Caco-2 (cell line): ENCODE measurements at regions not wholly inside any gene's neighbourhood (a gene's known extent, or its start where the extent isn't known, plus 50 kb on each side); places are given as distances from the start of the nearest gene placed in this dataset.

Experiments used
- BruUV-seq: library from RNA; stranded (reverse); fragments of 400-500 nt; replicated peaks from 2 replicates; lab custom pipeline; 2021; lab: Mats Ljungman, UMichigan
- CTCF ChIA-PET: fragments of 300-600 bp; sonication (Branson Sonifier 250); formaldehyde crosslinking; loops from one replicate; lab custom pipeline; 2022; ENCODE audit warnings: antibody characterized with exemption; lab: Charles Lee
- POLR2A ChIA-PET: fragments of 300-600 bp; sonication (Branson Sonifier 250); formaldehyde crosslinking; loops from one replicate; lab custom pipeline; 2022; ENCODE audit warnings: antibody characterized with exemption; lab: Charles Lee
- DNase-seq, 2 experiments: peaks; one replicate each; pipeline versions ENCODE4 v3.0.0 to v3.0.0-alpha.2; 2020 to 2022
- H3K27me3 ChIP-seq: replicated peaks from 2 replicates; pipeline ENCODE4 v1.6.0; 2011; ENCODE audit warnings: low read length; ENCODE audit not compliant: control insufficient read depth, insufficient read depth
- H3K36me3 ChIP-seq: 2 replicates; pipeline ENCODE4 v1.5.1; 2011; ENCODE audit warnings: low read length; ENCODE audit not compliant: control insufficient read depth, insufficient read depth
- H3K4me1 ChIP-seq: fragments of 250-450 bp; sonication (Bioruptor Pico); 2 replicates; pipeline ENCODE4 v1.5.1; 2020; ENCODE audit warnings: mild to moderate bottlenecking
- H3K4me3 ChIP-seq: 2 replicates; pipeline ENCODE4 v1.5.1; 2011; ENCODE audit warnings: low read depth, mild to moderate bottlenecking, control low read depth, low read length
- H3K9me3 ChIP-seq: fragments of 250-450 bp; sonication (Bioruptor Pico); 2 replicates; pipeline ENCODE4 v1.5.1; 2020; ENCODE audit warnings: mild to moderate bottlenecking, moderate library complexity
- H3K27ac Mint-ChIP-seq: one replicate; pipeline ENCODE4 v1.8.0; 2022; ENCODE audit warnings: mixed read lengths; ENCODE audit not compliant: unreplicated experiment
- H3K27me3 Mint-ChIP-seq: one replicate; pipeline ENCODE4 v1.8.0; 2022; ENCODE audit warnings: mixed read lengths; ENCODE audit not compliant: insufficient read depth, unreplicated experiment
- H3K36me3 Mint-ChIP-seq: one replicate; pipeline ENCODE4 v1.8.0; 2022; ENCODE audit warnings: mild to moderate bottlenecking, mixed read lengths; ENCODE audit not compliant: insufficient read depth, unreplicated experiment
- H3K4me1 Mint-ChIP-seq: one replicate; pipeline ENCODE4 v1.8.0; 2022; ENCODE audit warnings: low read depth, mixed read lengths; ENCODE audit not compliant: unreplicated experiment
- H3K4me3 Mint-ChIP-seq: one replicate; pipeline ENCODE4 v1.8.0; 2022; ENCODE audit warnings: mild to moderate bottlenecking, moderate library complexity, mixed read lengths; ENCODE audit not compliant: unreplicated experiment
- H3K9me3 Mint-ChIP-seq: one replicate; pipeline ENCODE4 v1.8.0; 2022; ENCODE audit warnings: mixed read lengths; ENCODE audit not compliant: unreplicated experiment
- CTCF ChIP-seq, 2 experiments: fragments of 200-600 bp in 1 of 2; IDR thresholded peaks; 1 replicate in 1 of 2; 2 replicates in 1 of 2; pipeline versions ENCODE4 v1.5.1 to v1.8.0; 2011 to 2022; ENCODE audit warnings: antibody characterized with exemption in 1 of 2, control low read depth in 1 of 2, inconsistent platforms in 1 of 2, low read depth in 1 of 2, low read length in 1 of 2, mild to moderate bottlenecking in 1 of 2, moderate library complexity in 1 of 2; ENCODE audit not compliant: insufficient read depth in 1 of 2, severe bottlenecking in 1 of 2, unreplicated experiment in 1 of 2
- intact Hi-C: fragments of 100-400 bp; cut with micrococcal nuclease; formaldehyde crosslinking; loops from one replicate; pipeline ENCODE4 v1.10.0; 2022; ENCODE audit not compliant: unreplicated experiment

GRCh38 chrX:84747516-84747915 is 245.3 kb upstream of the HDX start:
- intact Hi-C loops, result no loop called here
- Histone ChIP-seq H3K27me3 (no peaks in the 10 kb centered on the region), H3K4me1 (no peaks in the 10 kb centered on the region), H3K4me3 (no peak overlapping the region), H3K9me3 (no peaks in the 10 kb centered on the region), H3K36me3 (no peaks in the 10 kb centered on the region)
- peaks cover 3% of the 10 kb centered on the region for H3K27me3 Mint-ChIP-seq
- peaks cover 7% of the 10 kb centered on the region for H3K4me1 Mint-ChIP-seq
- H3K9me3 Mint-ChIP-seq, result no peaks in the 10 kb centered on the region
- no peak overlapping the region for H3K4me3 Mint-ChIP-seq
- H3K27ac Mint-ChIP-seq, result no peak overlapping the region
- no TSS peak for BruUV-seq
- DNase-seq, result no peak
- POLR2A ChIA-PET, result no interaction called here
- CTCF ChIA-PET, result no interaction called here
- TF ChIP-seq CTCF (IDR thresholded peaks at IDR 0.05; ENCODE audit: insufficient read depth in 1 of 2, low read depth in 1 of 2, low read length in 1 of 2, severe bottlenecking in 1 of 2, unreplicated experiment in 1 of 2), result no peak
- no peaks in the 10 kb centered on the region for H3K36me3 Mint-ChIP-seq

- H3K4me3 ChIP-seq, result no peak overlapping the region
- Mint-ChIP-seq H3K4me1 (peaks cover 7% of the 10 kb centered on the region), H3K27ac (no peak overlapping the region), H3K4me3 (no peak overlapping the region), H3K36me3 (no peaks in the 10 kb centered on the region), H3K9me3 (no peaks in the 10 kb centered on the region), H3K27me3 (peaks cover 3% of the 10 kb centered on the region)
- intact Hi-C loops, result no loop called here
- ChIA-PET POLR2A (no interaction called here), CTCF (no interaction called here)
- no peak for DNase-seq
- no TSS peak for BruUV-seq
- TF ChIP-seq CTCF (IDR thresholded peaks at IDR 0.05; ENCODE audit: insufficient read depth in 1 of 2, low read depth in 1 of 2, low read length in 1 of 2, severe bottlenecking in 1 of 2, unreplicated experiment in 1 of 2), result no peak
- H3K27me3 ChIP-seq, result no peaks in the 10 kb centered on the region
- no peaks in the 10 kb centered on the region for H3K4me1 ChIP-seq
- H3K36me3 ChIP-seq, result no peaks in the 10 kb centered on the region
- no peaks in the 10 kb centered on the region for H3K9me3 ChIP-seq
Measured at GRCh38 chrX:84748965-84749656, 246.9 kb upstream of the HDX start.

DNA sequence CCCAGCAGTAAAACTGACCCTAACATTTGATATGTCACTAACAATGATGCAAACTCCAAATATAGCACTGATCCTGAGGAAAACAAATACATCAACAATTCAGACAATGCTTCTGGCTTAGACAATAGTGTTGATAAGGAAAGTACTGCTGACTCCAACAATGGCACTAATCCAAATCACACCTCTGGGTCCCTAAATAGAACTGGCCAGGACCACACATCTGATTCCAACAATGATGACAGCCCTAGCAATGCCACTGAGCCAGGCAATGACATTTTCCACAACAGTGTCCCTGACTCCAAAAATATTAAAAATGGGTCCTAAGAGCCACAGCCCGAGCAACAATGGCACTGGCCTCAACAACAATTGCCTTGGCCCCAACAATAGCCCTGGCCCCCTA is 243.1 kb upstream of the APOOL start:
- no peak for TF ChIP-seq CTCF (IDR thresholded peaks at IDR 0.05; ENCODE audit: insufficient read depth in 1 of 2, low read depth in 1 of 2, low read length in 1 of 2, severe bottlenecking in 1 of 2, unreplicated experiment in 1 of 2)
- no TSS peak for BruUV-seq
- no peak for DNase-seq

More for the DNA sequence above, 243.1 kb upstream of the APOOL start:
- H3K9me3 Mint-ChIP-seq, result no peaks in the 10 kb centered on the region
- ChIA-PET POLR2A (no interaction called here), CTCF (no interaction called here)
- Histone ChIP-seq H3K9me3 (no peaks in the 10 kb centered on the region), H3K36me3 (no peaks in the 10 kb centered on the region), H3K4me3 (no peak overlapping the region), H3K27me3 (no peaks in the 10 kb centered on the region), H3K4me1 (no peaks in the 10 kb centered on the region)
- no peak overlapping the region for H3K4me3 Mint-ChIP-seq
- no peaks in the 10 kb centered on the region for H3K27me3 Mint-ChIP-seq
- intact Hi-C loops, result no loop called here
- H3K36me3 Mint-ChIP-seq, result no peaks in the 10 kb centered on the region
- no peak overlapping the region for H3K27ac Mint-ChIP-seq
- no peaks in the 10 kb centered on the region for H3K4me1 Mint-ChIP-seq
